Epithelial cell of prostate (primary cell): ENCODE measurements at regions not wholly inside any gene's neighbourhood (a gene's known extent, or its start where the extent isn't known, plus 50 kb on each side); places are given as distances from the start of the nearest gene placed in this dataset.
"Not testable (repeated sequence)": the region's sequence is repeated elsewhere in the genome, so short reads cannot be mapped to it uniquely, and the experiment has no call there.

Experiments used
- DNase-seq: peaks from one replicate; pipeline ENCODE4 v3.0.0-alpha.2; 2011; ENCODE audit warnings: low read depth, low spot score
- H3K27ac ChIP-seq: fragments of 450-650 bp; 2 replicates; pipeline ENCODE4 v1.5.1; 2017; ENCODE audit warnings: mild to moderate bottlenecking

- no peak for DNase-seq
- H3K27ac ChIP-seq, result no peak overlapping the region
These were observed 1163.0 kb downstream of the DIAPH3 start for GRCh38 chr13:59000770-59001169.

DNA sequence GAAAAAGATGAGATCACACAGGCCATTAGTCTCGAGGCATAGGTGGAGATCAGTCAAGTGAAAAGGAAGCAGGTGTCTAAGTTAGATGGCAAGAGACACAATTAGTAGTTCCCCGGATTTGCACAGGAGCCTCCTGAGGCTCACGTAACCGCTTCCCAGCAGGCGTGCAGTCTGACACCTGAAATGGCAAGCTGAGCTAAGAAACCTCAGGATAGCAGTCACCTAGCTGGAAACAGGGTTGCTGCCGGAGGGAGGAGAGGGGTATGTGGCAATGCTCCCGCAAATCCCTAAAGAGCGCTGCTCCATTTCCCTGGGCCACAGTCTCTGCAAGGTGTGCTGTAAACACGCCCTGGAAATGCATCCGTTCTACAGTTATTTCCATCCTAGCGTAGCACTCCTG lies 1151.0 kb downstream of the DIAPH3 start:
- no peak for DNase-seq
- H3K27ac ChIP-seq, result no peak overlapping the region

- no peak overlapping the region for H3K27ac ChIP-seq
- DNase-seq, result no peak
These were observed 1147.5 kb downstream of the DIAPH3 start for GRCh38 chr13:59016250-59016649.

- no peak for DNase-seq
These were observed 1139.3 kb downstream of the DIAPH3 start for GRCh38 chr13:59024434-59024833.

GRCh38 chr13:59034198-59034597 lies 1129.5 kb downstream of the DIAPH3 start:
- DNase-seq, result no peak
- H3K27ac ChIP-seq, result no peak overlapping the region

More at GRCh38 chr13:59024434-59024833, 1139.3 kb downstream of the DIAPH3 start:
- no peak overlapping the region for H3K27ac ChIP-seq

DNA sequence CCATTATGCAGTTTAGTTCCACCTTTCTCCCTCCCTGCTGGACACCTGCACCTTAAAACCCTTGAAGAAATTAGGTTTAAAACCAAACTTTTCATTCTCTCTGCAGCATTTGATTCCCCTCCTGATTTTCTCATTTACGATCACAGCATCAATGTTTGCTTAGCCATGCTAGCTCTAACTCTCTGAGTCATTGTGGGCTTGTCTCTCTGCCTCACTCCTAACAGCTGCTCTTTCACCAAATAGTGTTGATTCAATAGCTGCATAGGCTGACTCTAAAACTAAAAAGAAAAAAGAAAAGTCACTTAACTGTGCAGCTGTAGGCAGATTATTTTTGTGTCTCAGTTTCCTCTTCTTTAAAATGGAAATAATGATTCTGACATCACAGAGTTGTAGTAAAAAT lies 1124.9 kb downstream of the DIAPH3 start:
- H3K27ac ChIP-seq, result no peak overlapping the region
- no peak for DNase-seq

DNA sequence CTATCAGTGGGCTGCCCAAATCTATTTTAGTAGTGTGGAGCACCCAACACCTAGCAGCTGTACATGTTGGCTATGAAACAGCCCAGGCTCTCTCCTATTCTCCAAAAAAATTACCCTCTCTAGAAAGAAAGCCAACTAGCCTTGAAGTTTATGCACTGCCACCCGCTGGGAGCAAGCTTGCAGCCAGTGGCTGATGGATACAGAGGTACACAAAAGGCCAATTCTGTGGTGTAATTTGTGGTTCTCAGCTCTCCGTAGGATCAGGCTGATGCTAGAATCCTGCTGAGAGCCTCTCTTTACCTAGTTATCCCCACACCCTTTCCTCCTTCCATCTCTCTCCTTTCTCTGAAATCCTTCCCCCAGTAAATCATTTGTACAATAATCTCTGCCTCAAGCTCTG lies 1120.7 kb downstream of the DIAPH3 start:
- DNase-seq, result no peak
- H3K27ac ChIP-seq, result no peak overlapping the region

GRCh38 chr13:59047546-59047945 lies 1116.2 kb downstream of the DIAPH3 start:
- DNase-seq, result no peak

DNA sequence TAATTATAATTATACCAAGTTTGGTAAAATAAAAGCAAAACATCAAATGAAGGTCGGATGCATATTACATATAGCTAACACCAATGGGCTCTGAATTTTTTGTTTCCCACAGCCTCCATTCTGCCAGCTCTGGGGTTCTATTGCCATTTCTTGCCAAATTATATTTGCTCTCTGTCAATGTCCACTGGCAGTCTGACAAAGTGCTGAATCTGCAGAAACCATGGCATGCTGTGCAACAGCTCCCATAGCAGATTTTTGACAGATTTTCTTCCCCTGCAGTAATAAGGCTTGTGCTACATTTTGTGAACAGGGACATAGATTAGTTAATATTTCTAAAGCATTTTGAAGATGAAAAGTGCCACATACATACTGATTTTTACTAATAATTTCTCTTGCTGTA lies 1102.1 kb downstream of the DIAPH3 start:
- no peak for DNase-seq
- H3K27ac ChIP-seq, result no peak overlapping the region

More at GRCh38 chr13:59047546-59047945, 1116.2 kb downstream of the DIAPH3 start:
- no peak overlapping the region for H3K27ac ChIP-seq

- no peak for DNase-seq
- H3K27ac ChIP-seq, result no peak overlapping the region
These were observed 1099.7 kb downstream of the DIAPH3 start for GRCh38 chr13:59064042-59064441.

DNA sequence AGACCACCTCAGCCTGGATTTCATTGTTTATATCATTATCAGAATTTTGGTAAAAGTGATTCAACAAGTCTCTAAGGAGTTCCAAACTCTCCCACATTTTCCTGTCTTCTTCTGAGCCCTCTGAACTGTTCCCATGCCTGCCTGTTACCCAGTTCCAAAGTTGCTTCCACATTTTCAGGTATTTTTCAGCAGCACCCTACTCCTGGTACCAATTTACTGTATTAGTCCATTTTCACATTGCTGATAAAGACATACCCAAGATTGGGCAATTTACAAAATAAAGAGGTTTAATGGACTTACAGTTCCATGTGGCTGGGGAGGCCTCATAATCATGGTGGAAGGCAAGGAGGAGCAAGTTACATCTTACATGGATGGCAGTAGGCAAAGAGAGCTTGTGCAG lies 1087.3 kb downstream of the DIAPH3 start:
- DNase-seq, H3K27ac ChIP-seq: not testable (repeated sequence)

DNA sequence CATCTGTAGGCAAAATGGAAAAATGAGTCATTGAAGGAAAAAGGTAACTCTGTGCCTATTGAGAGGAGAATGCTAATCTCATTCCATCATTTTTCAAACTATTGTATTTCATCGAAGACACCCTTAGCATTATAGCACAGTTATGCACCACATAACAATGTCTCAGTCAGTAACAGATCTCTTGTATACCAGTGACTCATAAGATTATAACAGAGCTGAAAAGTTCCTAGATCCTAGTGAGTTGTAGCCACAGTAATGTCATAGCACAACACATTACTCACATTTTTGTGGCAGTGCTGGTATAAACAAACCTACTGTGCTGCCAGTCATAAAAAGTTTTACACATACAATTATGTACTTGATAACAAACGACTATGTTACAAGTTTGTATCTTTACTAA lies 1077.6 kb downstream of the DIAPH3 start:
- DNase-seq, result no peak
- no peak overlapping the region for H3K27ac ChIP-seq

DNA sequence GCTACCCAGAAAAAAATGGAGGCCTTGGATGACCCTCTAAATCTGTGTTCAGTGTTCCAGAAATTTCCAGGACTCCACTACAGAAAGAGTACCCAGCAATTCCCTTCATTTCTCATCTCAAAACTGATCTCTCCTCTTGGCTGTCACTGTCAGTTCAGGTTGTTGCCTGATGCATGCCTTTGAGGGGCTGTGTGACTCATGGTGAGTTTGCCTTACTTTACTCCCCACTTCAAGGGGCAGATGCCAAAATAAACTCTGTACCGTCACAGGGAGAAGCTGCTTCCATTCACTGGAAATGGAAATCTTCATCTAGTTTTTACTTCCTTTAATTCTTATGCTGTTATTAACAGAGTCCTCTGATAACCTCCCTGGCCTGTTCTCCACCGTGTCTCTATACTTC lies 1075.0 kb downstream of the DIAPH3 start:
- H3K27ac ChIP-seq, result no peak overlapping the region
- no peak for DNase-seq

- H3K27ac ChIP-seq, result no peak overlapping the region
- no peak for DNase-seq
These were observed 1069.5 kb downstream of the DIAPH3 start for GRCh38 chr13:59094181-59094580.

DNA sequence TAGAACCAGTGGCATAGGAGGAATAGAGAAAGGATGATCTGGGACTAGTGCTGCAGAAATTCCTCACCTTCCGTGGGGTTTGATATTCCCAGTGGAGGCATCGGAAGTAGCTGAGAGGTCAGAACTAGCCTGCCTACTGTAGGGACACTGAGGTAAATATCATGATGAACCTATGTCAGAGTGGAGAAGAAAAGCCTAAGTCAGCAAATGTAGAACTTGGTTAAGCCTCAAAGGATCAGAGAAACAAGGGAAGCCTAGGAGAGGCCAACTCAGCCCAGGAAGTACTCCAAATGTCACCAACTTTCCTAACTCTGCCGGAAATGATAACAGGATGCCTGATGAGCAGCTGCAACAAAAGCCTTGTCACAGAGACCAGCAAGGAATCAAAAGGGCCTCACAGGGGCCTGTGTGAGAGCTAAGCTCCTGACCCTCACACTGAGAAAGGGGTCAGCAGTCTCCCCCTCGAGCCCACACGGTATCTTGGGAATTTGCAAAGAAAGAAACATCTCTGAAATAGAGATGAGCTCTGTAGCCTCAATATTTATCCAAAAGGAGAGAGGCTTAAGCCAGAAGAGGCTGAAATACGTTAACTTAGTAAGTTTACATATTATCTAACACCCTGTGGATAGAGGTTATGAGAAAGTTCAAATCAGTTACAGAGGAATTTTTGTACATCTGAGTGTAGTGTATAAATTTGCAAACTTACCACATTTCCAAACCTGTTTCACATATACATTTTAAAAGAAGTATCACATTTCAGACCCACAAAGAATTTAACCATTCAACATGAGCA lies 1064.3 kb downstream of the DIAPH3 start:
- H3K27ac ChIP-seq, result no peak overlapping the region
- no peak for DNase-seq

DNA sequence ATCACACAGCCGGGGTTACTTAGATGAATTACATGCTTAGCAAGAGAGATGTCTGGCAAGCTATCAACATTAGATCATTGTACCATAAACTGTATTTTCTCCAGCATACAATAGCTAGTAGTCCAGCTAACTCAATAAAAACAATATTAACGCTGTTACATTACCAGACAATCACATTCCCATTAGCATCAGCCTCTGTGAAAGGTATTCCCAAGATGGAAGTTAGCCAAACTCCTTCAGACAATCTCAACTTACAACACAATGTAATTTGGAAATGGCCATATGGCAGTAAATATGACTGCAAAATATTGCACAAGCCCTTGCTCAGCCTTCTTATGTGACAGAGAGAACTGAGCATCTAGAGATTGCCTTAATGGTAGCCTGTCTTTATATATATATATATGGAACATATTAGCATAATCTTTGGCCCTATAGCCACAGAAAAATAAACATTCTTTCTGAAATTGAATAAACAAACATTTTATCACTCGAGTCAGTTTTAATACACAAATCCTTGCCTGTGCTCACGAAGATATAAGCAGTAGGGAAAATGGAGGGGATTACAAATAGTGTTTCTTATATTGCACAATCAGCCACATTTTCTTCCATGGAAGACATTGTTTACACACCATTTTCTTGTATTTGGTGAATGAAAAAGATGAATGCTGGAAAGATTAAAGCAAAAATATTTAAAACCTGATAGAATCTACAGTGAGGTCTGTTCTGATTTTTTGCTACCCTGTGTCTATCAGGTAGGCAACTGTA lies 1060.5 kb downstream of the DIAPH3 start:
- H3K27ac ChIP-seq, result no peak overlapping the region
- DNase-seq, result no peak

- DNase-seq, result no peak
- H3K27ac ChIP-seq, result no peak overlapping the region
These were observed 1052.0 kb downstream of the DIAPH3 start for GRCh38 chr13:59111751-59112171.

DNA sequence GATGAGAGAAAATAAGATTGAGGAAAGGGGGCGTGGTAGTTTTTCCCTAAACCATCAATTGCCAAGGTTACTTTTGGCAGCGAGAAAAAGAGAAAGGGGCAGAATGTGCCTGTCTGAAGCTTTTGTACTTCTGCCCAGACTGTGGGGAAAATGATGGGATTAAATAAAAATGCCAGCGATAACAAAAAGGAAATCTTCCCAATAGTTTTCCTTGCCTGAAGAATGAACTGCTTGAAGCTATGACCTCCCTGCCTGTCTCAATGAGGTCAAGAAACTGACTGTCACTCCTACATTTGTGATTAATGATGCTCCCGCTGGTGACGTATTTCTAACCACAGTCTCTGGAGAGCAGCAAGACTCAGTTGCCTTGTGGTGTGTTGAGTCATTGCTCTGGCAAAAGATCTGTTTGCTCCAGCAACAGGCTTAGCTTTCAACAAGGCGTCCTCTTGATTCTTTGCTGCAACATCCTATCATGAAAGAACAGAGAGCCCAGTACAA lies 1051.5 kb downstream of the DIAPH3 start:
- no peak for DNase-seq
- H3K27ac ChIP-seq, result no peak overlapping the region

GRCh38 chr13:59119475-59119874 lies 1044.3 kb downstream of the DIAPH3 start:
- no peak overlapping the region for H3K27ac ChIP-seq
- no peak for DNase-seq

DNA sequence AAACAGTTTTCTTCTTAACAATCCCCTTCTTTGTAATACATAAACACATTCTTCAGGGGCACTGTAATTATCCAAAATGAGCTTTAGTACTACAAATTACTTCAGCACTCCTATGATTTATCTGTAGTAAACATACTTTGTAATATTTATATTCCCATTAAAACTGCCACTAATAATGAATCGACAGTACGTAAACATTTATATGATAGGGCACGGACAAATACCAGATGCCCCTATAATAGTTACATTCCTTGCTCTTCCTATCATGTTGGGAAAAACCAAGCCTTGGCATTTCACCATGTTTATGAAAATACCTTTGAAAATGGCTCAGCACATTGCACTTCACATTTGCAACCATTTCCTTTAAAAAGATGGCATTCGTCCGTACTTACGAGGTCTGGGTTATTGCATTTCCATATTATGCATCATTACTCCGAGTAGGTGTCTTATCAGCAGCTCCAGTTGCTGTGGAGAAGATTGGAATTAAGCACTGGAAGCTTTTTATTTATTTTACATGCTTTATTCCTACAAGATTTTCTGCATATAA lies 1043.4 kb downstream of the DIAPH3 start:
- DNase-seq, result no peak
- H3K27ac ChIP-seq, result no peak overlapping the region

GRCh38 chr13:59121507-59121906 lies 1042.2 kb downstream of the DIAPH3 start:
- no peak for DNase-seq
- no peak overlapping the region for H3K27ac ChIP-seq
